ENCODE measurements at regions not wholly inside any gene's neighbourhood (a gene's known extent, or its start where the extent isn't known, plus 50 kb on each side); places are given as distances from the start of the nearest gene placed in this dataset.

DNA sequence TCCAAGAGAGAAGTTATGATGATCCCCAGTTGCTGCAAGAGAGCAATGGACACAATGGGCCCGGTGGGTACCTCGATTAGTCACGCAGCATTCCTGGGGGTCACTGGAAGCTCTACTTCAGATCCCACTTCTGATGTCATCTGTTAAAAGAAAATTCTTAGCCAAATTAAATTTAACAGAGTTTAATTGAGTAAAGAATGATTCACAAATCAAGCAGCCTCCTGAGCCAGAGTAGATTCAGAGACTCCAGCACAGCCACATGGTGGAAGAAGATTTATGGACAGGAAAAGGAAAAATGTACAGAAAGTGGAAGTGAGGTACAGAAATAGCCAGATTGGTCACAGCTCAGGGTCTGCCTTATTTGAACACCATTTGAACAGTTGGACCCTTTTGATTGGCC is 107.5 kb downstream of the SPTSSA start:
- FAIRE-seq (no peak), DNase-seq (ENCODE audit: extremely low read depth in 1 of 4, low spot score in 3 of 4) (no peak), ATAC-seq (no peak)
- TF ChIP-seq NR0B1 (IDR thresholded peaks at IDR 0.05; ENCODE audit: partially characterized antibody) = no peak
- no peak for TF ChIP-seq SRSF3 (IDR thresholded peaks at IDR 0.05; ENCODE audit: insufficient read depth, low read length)
- TF ChIP-seq ARID3A (IDR thresholded peaks at IDR 0.05; ENCODE audit: borderline replicate concordance, low read depth, low read length) = no peak
- no peak for TF ChIP-seq SREBF1 (IDR thresholded peaks at IDR 0.05; ENCODE audit: borderline replicate concordance, low read depth, low read length)
- TF ChIP-seq ZBTB9 (CRISPR knock-in tag; IDR thresholded peaks at IDR 0.05) = no peak
- TF ChIP-seq, protein P1, sequence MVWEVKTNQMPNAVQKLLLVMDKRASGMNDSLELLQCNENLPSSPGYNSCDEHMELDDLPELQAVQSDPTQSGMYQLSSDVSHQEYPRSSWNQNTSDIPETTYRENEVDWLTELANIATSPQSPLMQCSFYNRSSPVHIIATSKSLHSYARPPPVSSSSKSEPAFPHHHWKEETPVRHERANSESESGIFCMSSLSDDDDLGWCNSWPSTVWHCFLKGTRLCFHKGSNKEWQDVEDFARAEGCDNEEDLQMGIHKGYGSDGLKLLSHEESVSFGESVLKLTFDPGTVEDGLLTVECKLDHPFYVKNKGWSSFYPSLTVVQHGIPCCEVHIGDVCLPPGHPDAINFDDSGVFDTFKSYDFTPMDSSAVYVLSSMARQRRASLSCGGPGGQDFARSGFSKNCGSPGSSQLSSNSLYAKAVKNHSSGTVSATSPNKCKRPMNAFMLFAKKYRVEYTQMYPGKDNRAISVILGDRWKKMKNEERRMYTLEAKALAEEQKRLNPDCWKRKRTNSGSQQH (CRISPR knock-in tag; IDR thresholded peaks at IDR 0.05) = no peak
- TF ChIP-seq ELF4 (CRISPR knock-in tag; IDR thresholded peaks at IDR 0.05) = no peak
- no peak for TF ChIP-seq SOX6 (IDR thresholded peaks at IDR 0.05)
- no peak for TF ChIP-seq TSC22D4 (tag; IDR thresholded peaks at IDR 0.05)
- TF ChIP-seq BDP1 (IDR thresholded peaks at IDR 0.05; ENCODE audit: insufficient read depth, insufficient read length) = no peak
- TF ChIP-seq MTA2 (IDR thresholded peaks at IDR 0.05; ENCODE audit: low read depth) = no peak
- TF ChIP-seq ZFP30 (CRISPR knock-in tag; IDR thresholded peaks at IDR 0.05; ENCODE audit: borderline replicate concordance) = no peak
- no peak for TF ChIP-seq MYNN (IDR thresholded peaks at IDR 0.05)
- TF ChIP-seq MYNN (CRISPR knock-in tag; IDR thresholded peaks at IDR 0.05) = no peak
- no peak for TF ChIP-seq ZNF354B (CRISPR knock-in tag; IDR thresholded peaks at IDR 0.05)
- WGBS (ENCODE audit: insufficient coverage, low coverage, missing lambda C conversion rate) = 83% methylated on average over 3 of the region's 3 CpGs
- Histone ChIP-seq H3K4me2 (ENCODE audit: insufficient read depth, low read length) (no peak overlapping the region), H3K4me1 (replicated peaks in 1 of 2; ENCODE audit: control insufficient read depth in 2 of 2, insufficient read depth in 2 of 2, low read length in 2 of 2) (no peaks in the 10 kb centered on the region), H3K79me2 (ENCODE audit: control insufficient read depth, insufficient read depth, low read length) (no peaks in the 10 kb centered on the region), H2AFZ (ENCODE audit: low read depth, low read length) (no peak overlapping the region), H3K4me3 (no peak overlapping the region), H3K27me3 (ENCODE audit: control insufficient read depth in 2 of 2, insufficient read depth in 2 of 2, low read length in 2 of 2) (no peaks in the 10 kb centered on the region), H3K27ac (ENCODE audit: extremely low read depth, low read depth, low read length) (no peak overlapping the region), H3K9me3 (replicated peaks; ENCODE audit: control insufficient read depth, insufficient read depth, low read depth, low read length) (no peaks in the 10 kb centered on the region), H4K20me1 (replicated peaks; ENCODE audit: control insufficient read depth, insufficient read depth, low read length) (no peaks in the 10 kb centered on the region), H3K36me3 (ENCODE audit: control insufficient read depth, insufficient read depth, low read length) (no peaks in the 10 kb centered on the region), H3K9me1 (ENCODE audit: control insufficient read depth, insufficient read depth, low read length) (no peaks in the 10 kb centered on the region), H3K9ac (ENCODE audit: insufficient read depth in 1 of 2, low read depth in 2 of 2, low read length in 2 of 2) (no peak overlapping the region)
- CTCF ChIA-PET (ENCODE audit: low intra/inter-chr PET ratio) = no interaction called here
- BruUV-seq (replicated peaks) = no TSS peak
- in situ Hi-C loops (cut with MboI) (no loop called here), intact Hi-C loops (cut with micrococcal nuclease) (no loop called here)
- POLR2A ChIA-PET = no interaction called here

Measured in K562 (cell line).